CD4-positive, alpha-beta T cell treated with Interleukin-4 for 4 hours (primary cell): ENCODE measurements at regions not wholly inside any gene's neighbourhood (a gene's known extent, or its start where the extent isn't known, plus 50 kb on each side); places are given as distances from the start of the nearest gene placed in this dataset.

Source experiments
- DNase-seq: peaks from one replicate; pipeline ENCODE4 v3.0.0-alpha.2; 2020

- no peak for DNase-seq
Observed at GRCh38 chr15:31456354-31457060, 129.9 kb downstream of the KLF13 start.

- no peak for DNase-seq
Observed at GRCh38 chr15:31457161-31457560, 130.5 kb downstream of the KLF13 start.

GRCh38 chr15:31457631-31458526, 131.2 kb downstream of the KLF13 start:
- no peak for DNase-seq

GRCh38 chr15:31458596-31459399, 132.2 kb downstream of the KLF13 start:
- peak; percentile 37 for DNase-seq

- no peak for DNase-seq
Observed at GRCh38 chr15:31459400-31459748, 132.7 kb downstream of the KLF13 start.

- DNase-seq = no peak
Observed at GRCh38 chr15:31461375-31461774, 134.7 kb downstream of the KLF13 start.

GRCh38 chr15:31461911-31462480, 135.4 kb downstream of the KLF13 start:
- no peak for DNase-seq

GRCh38 chr15:31463521-31464102, 137.0 kb downstream of the KLF13 start:
- no peak for DNase-seq

GRCh38 chr15:31464216-31465082, 137.8 kb downstream of the KLF13 start:
- no peak for DNase-seq

GRCh38 chr15:31465083-31465955, 138.7 kb downstream of the KLF13 start:
- DNase-seq = no peak

- DNase-seq = no peak
Observed at GRCh38 chr15:31467361-31467760, 140.7 kb downstream of the KLF13 start.

GRCh38 chr15:31468911-31469785, 142.5 kb downstream of the KLF13 start:
- DNase-seq = no peak

- no peak for DNase-seq
Observed at GRCh38 chr15:31469786-31470525, 143.3 kb downstream of the KLF13 start.

- DNase-seq = no peak
Observed at GRCh38 chr15:31470756-31471155, 144.1 kb downstream of the KLF13 start.

GRCh38 chr15:31471731-31472430, 145.2 kb downstream of the KLF13 start:
- DNase-seq = no peak

- DNase-seq = peak; percentile 77
Observed at GRCh38 chr15:31472636-31473384, 146.2 kb downstream of the KLF13 start.

GRCh38 chr15:31473385-31474058, 146.9 kb downstream of the KLF13 start:
- DNase-seq = no peak
